Trophoblast cell (in vitro differentiated cells and primary cell): ENCODE measurements at regions not wholly inside any gene's neighbourhood (a gene's known extent, or its start where the extent isn't known, plus 50 kb on each side); places are given as distances from the start of the nearest gene placed in this dataset.

ENCODE experiments used
- DNase-seq, 2 donors: peaks; one replicate each; pipeline ENCODE4 v3.0.0-alpha.2; 2016
- H2AFZ ChIP-seq: 2 replicates; pipeline ENCODE4 v1.6.1; 2013; ENCODE audit warnings: low read length, moderate library complexity, mild to moderate bottlenecking; ENCODE audit not compliant: insufficient read depth, poor library complexity
- H2AK5ac ChIP-seq: 2 replicates; pipeline ENCODE4 v1.6.1; 2013; ENCODE audit warnings: mild to moderate bottlenecking, low read length
- H2BK120ac ChIP-seq: 2 replicates; pipeline ENCODE4 v1.6.1; 2013; ENCODE audit warnings: low read length, mild to moderate bottlenecking, moderate library complexity; ENCODE audit not compliant: insufficient read depth, poor library complexity
- H2BK12ac ChIP-seq: 2 replicates; pipeline ENCODE4 v1.6.1; 2013; ENCODE audit warnings: mild to moderate bottlenecking, low read length, moderate library complexity
- H2BK5ac ChIP-seq: 2 replicates; pipeline ENCODE4 v1.6.1; 2013; ENCODE audit warnings: low read length, low read depth, moderate library complexity, mild to moderate bottlenecking; ENCODE audit not compliant: poor library complexity
- H3K14ac ChIP-seq: 2 replicates; pipeline ENCODE4 v1.6.1; 2013; ENCODE audit warnings: mild to moderate bottlenecking, low read length
- H3K18ac ChIP-seq: 2 replicates; pipeline ENCODE4 v1.6.1; 2013; ENCODE audit warnings: mild to moderate bottlenecking, low read length
- H3K23ac ChIP-seq: 2 replicates; pipeline ENCODE4 v1.6.1; 2013; ENCODE audit warnings: low read length
- H3K27ac ChIP-seq: 2 replicates; pipeline ENCODE4 v1.5.1; 2013; ENCODE audit warnings: low read depth, mild to moderate bottlenecking, inconsistent platforms, low read length, moderate library complexity
- H3K27me3 ChIP-seq: 2 replicates; pipeline ENCODE4 v1.6.1; 2013; ENCODE audit warnings: inconsistent platforms, mild to moderate bottlenecking, low read length, moderate library complexity; ENCODE audit not compliant: insufficient read depth
- H3K36me3 ChIP-seq, 2 experiments: 1 replicate in 1 of 2; 2 replicates in 1 of 2; pipeline ENCODE4 v1.6.1; 2013; ENCODE audit warnings: low read length in 2 of 2, mild to moderate bottlenecking in 2 of 2, moderate library complexity in 1 of 2; ENCODE audit not compliant: insufficient read depth in 2 of 2, control insufficient read depth in 1 of 2
- H3K4ac ChIP-seq: 2 replicates; pipeline ENCODE4 v1.6.1; 2013; ENCODE audit warnings: low read depth, mild to moderate bottlenecking, low read length, moderate library complexity
- H3K4me1 ChIP-seq, 2 experiments: 1 replicate in 1 of 2; 2 replicates in 1 of 2; pipeline ENCODE4 v1.6.1; 2013; ENCODE audit warnings: low read length in 2 of 2, mild to moderate bottlenecking in 2 of 2, moderate library complexity in 1 of 2; ENCODE audit not compliant: insufficient read depth in 2 of 2, control insufficient read depth in 1 of 2
- H3K4me2 ChIP-seq: 2 replicates; pipeline ENCODE4 v1.6.1; 2013; ENCODE audit warnings: inconsistent platforms, mild to moderate bottlenecking, low read length, moderate library complexity
- H3K4me3 ChIP-seq: 2 replicates; pipeline ENCODE4 v1.5.1; 2013; ENCODE audit warnings: mild to moderate bottlenecking, low read depth, low read length, inconsistent platforms
- H3K79me1 ChIP-seq: one replicate; pipeline ENCODE4 v1.6.1; 2013; ENCODE audit warnings: low read length
- H3K79me2 ChIP-seq: 2 replicates; pipeline ENCODE4 v1.6.1; 2013; ENCODE audit warnings: low read length, mild to moderate bottlenecking; ENCODE audit not compliant: control insufficient read depth, insufficient read depth, poor library complexity
- H3K9ac ChIP-seq: 2 replicates; pipeline ENCODE4 v1.6.1; 2013; ENCODE audit warnings: mild to moderate bottlenecking, low read length
- H3K9me3 ChIP-seq: 2 replicates; pipeline ENCODE4 v1.6.1; 2013; ENCODE audit warnings: low read depth, mild to moderate bottlenecking, control low read depth, inconsistent platforms, low read length; ENCODE audit not compliant: insufficient read depth
- H4K12ac ChIP-seq: 2 replicates; pipeline ENCODE4 v1.6.1; 2013; ENCODE audit warnings: low read depth, mild to moderate bottlenecking, low read length, moderate library complexity
- H4K8ac ChIP-seq: 2 replicates; pipeline ENCODE4 v1.6.1; 2013; ENCODE audit warnings: low read depth, mild to moderate bottlenecking, low read length, moderate library complexity
- H4K91ac ChIP-seq: one replicate; pipeline ENCODE4 v1.6.1; 2013; ENCODE audit warnings: low read depth, mild to moderate bottlenecking, low read length, moderate library complexity
- WGBS: extraction: QIAGEN DNeasy Blood & Tissue Kit; methylation state at CpG from one replicate; pipeline ENCODE4 v1.1.7; 2013; ENCODE audit warnings: missing lambda C conversion rate; ENCODE audit not compliant: insufficient read length, insufficient coverage; ENCODE audit errors: extremely low coverage; 5-methylcytosine and 5-hydroxymethylcytosine counted together

DNA sequence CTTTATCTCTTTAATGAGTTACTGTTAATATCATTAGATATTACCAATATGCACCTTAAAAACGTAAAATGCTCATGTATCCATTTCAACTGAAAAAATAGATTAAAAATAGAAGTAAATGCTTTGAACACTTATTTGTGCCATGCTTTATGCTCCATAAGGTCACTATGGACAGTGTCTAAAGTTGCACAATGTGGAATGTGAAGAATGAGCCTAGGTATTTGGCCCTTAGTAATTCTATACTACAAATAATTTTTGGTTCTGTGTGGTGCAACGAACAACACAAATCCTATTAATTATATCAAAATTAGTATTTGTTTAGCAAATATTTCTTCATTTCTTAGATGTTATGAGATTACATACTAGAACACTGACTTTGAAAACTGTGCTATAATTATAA lies 469.9 kb upstream of the TUSC1 start:
- DNase-seq = peak in 1 of 2 donors; percentile 54
- Histone ChIP-seq H2AFZ (no peak overlapping the region), H3K4me1 (no peaks in the 10 kb centered on the region), H2BK120ac (no peak overlapping the region), H2BK5ac (no peak overlapping the region), H3K27ac (no peak overlapping the region), H3K9ac (no peak overlapping the region), H3K14ac (no peak overlapping the region), H3K79me2 (no peaks in the 10 kb centered on the region), H2AK5ac (no peak overlapping the region), H3K36me3 (no peaks in the 10 kb centered on the region), H2BK12ac (no peak overlapping the region), H3K9me3 (no peaks in the 10 kb centered on the region), H4K12ac (no peak overlapping the region), H3K18ac (no peak overlapping the region), H4K91ac (no peak overlapping the region), H3K4me3 (no peak overlapping the region), H3K27me3 (no peaks in the 10 kb centered on the region), H3K4ac (no peak overlapping the region), H3K23ac (no peak overlapping the region), H4K8ac (no peak overlapping the region), H3K79me1 (no peaks in the 10 kb centered on the region), H3K4me2 (no peak overlapping the region)
- WGBS = no CpG with 5 or more reads among the region's 2 CpGs

DNA sequence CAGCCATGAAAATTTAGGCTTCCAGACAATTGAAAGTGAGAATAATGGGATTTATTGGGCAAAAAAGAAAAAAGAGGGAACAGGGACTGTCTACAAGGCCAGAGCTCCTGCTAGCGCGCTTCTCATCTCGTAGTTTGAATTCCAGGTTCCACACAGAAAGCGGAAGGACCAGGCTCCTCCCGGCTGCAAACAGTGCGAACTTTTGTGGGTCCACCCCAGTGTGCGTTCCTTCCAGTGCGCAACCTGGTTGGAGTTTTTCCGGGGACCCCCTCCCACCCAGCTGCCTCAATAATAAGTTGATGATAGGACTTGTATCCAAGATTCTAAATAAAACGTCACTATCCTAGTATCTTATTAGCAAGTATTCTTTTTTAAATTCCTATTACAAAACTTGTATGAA lies 467.7 kb upstream of the TUSC1 start:
- H3K14ac ChIP-seq = no peak overlapping the region

DNA sequence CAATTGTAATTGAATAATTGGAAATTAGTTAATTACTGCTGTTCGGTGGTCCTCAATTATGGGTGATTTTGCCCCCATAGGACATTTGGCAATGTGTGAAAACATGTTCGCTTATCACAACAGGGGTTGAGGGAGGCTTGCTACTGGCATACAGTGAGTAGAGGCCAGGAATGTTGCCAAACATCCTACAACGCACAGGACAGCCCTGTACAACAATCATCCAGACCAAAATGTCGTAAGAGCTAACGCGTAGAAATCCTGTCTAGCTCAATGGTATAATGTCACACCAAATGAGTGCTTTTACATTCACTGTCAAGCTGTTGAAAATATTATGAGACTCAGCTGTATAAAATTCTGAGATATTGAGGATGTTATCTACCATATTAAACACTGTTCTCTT lies 464.4 kb upstream of the TUSC1 start:
- Histone ChIP-seq H3K23ac (no peak overlapping the region), H2BK5ac (no peak overlapping the region), H2BK120ac (no peak overlapping the region), H2BK12ac (no peak overlapping the region), H3K18ac (no peak overlapping the region), H3K27ac (no peak overlapping the region), H2AFZ (no peak overlapping the region), H4K8ac (no peak overlapping the region), H3K4me3 (no peak overlapping the region), H3K27me3 (no peaks in the 10 kb centered on the region), H3K4me1 (no peaks in the 10 kb centered on the region), H3K79me1 (no peaks in the 10 kb centered on the region), H3K14ac (no peak overlapping the region), H3K79me2 (no peaks in the 10 kb centered on the region), H3K9me3 (no peaks in the 10 kb centered on the region), H3K36me3 (no peaks in the 10 kb centered on the region), H3K4ac (no peak overlapping the region), H3K4me2 (no peak overlapping the region), H3K9ac (no peak overlapping the region), H4K91ac (no peak overlapping the region), H2AK5ac (no peak overlapping the region), H4K12ac (no peak overlapping the region)
- no CpG with 5 or more reads among the region's 6 CpGs for WGBS
- peak; percentile 27 to 64 for DNase-seq

More for the DNA sequence above, 467.7 kb upstream of the TUSC1 start:
- Histone ChIP-seq H2BK120ac (no peak overlapping the region), H3K79me2 (no peaks in the 10 kb centered on the region), H3K4ac (no peak overlapping the region), H3K4me3 (no peak overlapping the region), H2BK12ac (no peak overlapping the region), H3K18ac (no peak overlapping the region), H3K4me2 (no peak overlapping the region), H4K12ac (no peak overlapping the region), H3K4me1 (no peaks in the 10 kb centered on the region), H2AFZ (no peak overlapping the region), H4K91ac (no peak overlapping the region), H2AK5ac (no peak overlapping the region), H3K9ac (no peak overlapping the region), H4K8ac (no peak overlapping the region), H2BK5ac (no peak overlapping the region), H3K27ac (no peak overlapping the region), H3K27me3 (no peaks in the 10 kb centered on the region), H3K79me1 (no peaks in the 10 kb centered on the region), H3K9me3 (no peaks in the 10 kb centered on the region), H3K23ac (no peak overlapping the region), H3K36me3 (no peaks in the 10 kb centered on the region)
- no peak for DNase-seq
- no CpG with 5 or more reads among the region's 10 CpGs for WGBS

DNA sequence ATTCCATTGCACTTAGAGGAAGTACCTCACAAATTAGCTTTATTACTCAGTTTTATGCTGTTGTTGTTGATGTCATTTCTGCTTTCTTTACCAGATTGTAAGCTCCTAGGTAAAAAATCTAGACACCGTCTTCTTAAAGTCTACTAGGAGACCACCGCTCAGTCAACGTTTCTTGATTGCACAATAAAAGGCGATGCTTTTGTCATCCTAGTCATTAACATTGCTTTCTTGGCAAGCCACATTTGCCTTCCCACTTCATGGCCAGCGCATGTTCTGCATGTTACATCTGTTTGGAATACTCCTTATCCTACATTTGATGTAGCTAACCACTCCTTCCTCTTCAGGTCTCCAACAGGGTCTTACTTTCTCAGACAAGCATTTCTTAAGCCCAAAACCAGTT lies 464.0 kb upstream of the TUSC1 start:
- Histone ChIP-seq H3K4me2 (no peak overlapping the region), H3K27me3 (no peaks in the 10 kb centered on the region), H3K23ac (no peak overlapping the region), H3K14ac (no peak overlapping the region), H3K4ac (no peak overlapping the region), H2AK5ac (no peak overlapping the region), H3K36me3 (no peaks in the 10 kb centered on the region), H4K12ac (no peak overlapping the region), H2AFZ (no peak overlapping the region), H3K4me3 (no peak overlapping the region), H3K27ac (no peak overlapping the region), H2BK5ac (no peak overlapping the region), H2BK120ac (no peak overlapping the region), H3K79me1 (no peaks in the 10 kb centered on the region), H4K91ac (no peak overlapping the region), H3K4me1 (no peaks in the 10 kb centered on the region), H3K9ac (no peak overlapping the region), H2BK12ac (no peak overlapping the region), H3K79me2 (no peaks in the 10 kb centered on the region), H3K18ac (no peak overlapping the region), H3K9me3 (no peaks in the 10 kb centered on the region), H4K8ac (no peak overlapping the region)
- WGBS = no CpG with 5 or more reads among the region's 5 CpGs
- no peak for DNase-seq
